K562 (cell line): ENCODE measurements at regions not wholly inside any gene's neighbourhood (a gene's known extent, or its start where the extent isn't known, plus 50 kb on each side); places are given as distances from the start of the nearest gene placed in this dataset.

ENCODE experiments used
- ATAC-seq: fragments of 200-7000 bp; cut with Tn5 transposase; 3 replicates; pipeline ENCODE4 v1.9.1; 2020; ENCODE audit warnings: moderate library complexity
- BruUV-seq: library from RNA; stranded (reverse); fragments of 400-500 nt; replicated peaks from 2 replicates; lab custom pipeline; 2021; lab: Mats Ljungman, UMichigan
- CTCF ChIA-PET: fragments of 300-600 bp; formaldehyde crosslinking; extraction: SDS; loops from one replicate; lab custom pipeline; 2021; ENCODE audit warnings: low intra/inter-chr PET ratio; lab: Yijun Ruan, JAX
- POLR2A ChIA-PET: fragments of 300-600, 350-650 bp; sonication (Branson Sonifier 250); formaldehyde crosslinking; extraction: SDS; loops from one replicate; lab custom pipeline; 2021; ENCODE audit warnings: antibody characterized with exemption, inconsistent platforms; lab: Yijun Ruan, JAX
- DNase-seq, 4 experiments: peaks; one replicate each; pipeline versions ENCODE4 v3.0.0 to v3.0.0-alpha.2; 2011 to 2018; ENCODE audit warnings: low spot score in 3 of 4, mixed read lengths in 3 of 4; ENCODE audit errors: extremely low read depth in 1 of 4
- FAIRE-seq: peaks from 2 replicates; lab custom pipeline; 2011; peaks lifted over from hg19 to GRCh38; lab: Jason Lieb, UNC
- H2AFZ ChIP-seq: 2 replicates; pipeline ENCODE4 v1.6.0; 2011; ENCODE audit warnings: low read depth, low read length, control low read depth, inconsistent platforms
- H3K27ac ChIP-seq: fragments of 200-600 bp; 3 replicates; pipeline ENCODE4 v1.8.0; 2011; ENCODE audit warnings: low read depth, mild to moderate bottlenecking, control low read depth, inconsistent platforms, low read length, moderate library complexity, mixed read lengths; ENCODE audit errors: extremely low read depth
- H3K27me3 ChIP-seq, 2 experiments: fragments of 300-600 bp in 1 of 2; 2 replicates in 1 of 2; 3 replicates in 1 of 2; pipeline versions ENCODE4 v1.6.0 to v1.8.0; 2011; ENCODE audit warnings: inconsistent platforms in 2 of 2, low read length in 2 of 2, mild to moderate bottlenecking in 1 of 2, mixed read lengths in 1 of 2, moderate library complexity in 1 of 2; ENCODE audit not compliant: control insufficient read depth in 2 of 2, insufficient read depth in 2 of 2
- H3K36me3 ChIP-seq: fragments of 300-600 bp; 3 replicates; pipeline ENCODE4 v1.8.0; 2011; ENCODE audit warnings: mild to moderate bottlenecking, low read length, inconsistent platforms; ENCODE audit not compliant: control insufficient read depth, insufficient read depth
- H3K4me1 ChIP-seq, 2 experiments: fragments of 200-600 bp in 1 of 2; replicated peaks in 1 of 2; 2 replicates in 1 of 2; 3 replicates in 1 of 2; pipeline versions ENCODE4 v1.5.1 to v1.8.0; 2011; ENCODE audit warnings: inconsistent platforms in 2 of 2, low read length in 2 of 2, mild to moderate bottlenecking in 1 of 2, mixed read lengths in 1 of 2, moderate library complexity in 1 of 2; ENCODE audit not compliant: control insufficient read depth in 2 of 2, insufficient read depth in 2 of 2
- H3K4me2 ChIP-seq: 2 replicates; pipeline ENCODE4 v1.6.1; 2011; ENCODE audit warnings: low read length, control low read depth, inconsistent platforms, mixed read lengths; ENCODE audit not compliant: insufficient read depth
- H3K4me3 ChIP-seq: fragments of 200-600 bp; sonication (generic), shearing (Covaris generic); 2 replicates; pipeline ENCODE4 v1.5.1; 2016; ENCODE audit warnings: control low read depth, inconsistent platforms
- H3K79me2 ChIP-seq: fragments of 200-600 bp; 3 replicates; pipeline ENCODE4 v1.8.0; 2011; ENCODE audit warnings: low read length, inconsistent platforms; ENCODE audit not compliant: control insufficient read depth, insufficient read depth
- H3K9ac ChIP-seq, 2 experiments: 2 replicates each; pipeline versions ENCODE4 v1.6.0 to v1.6.1; 2011; ENCODE audit warnings: low read depth in 2 of 2, low read length in 2 of 2, control low read depth in 1 of 2, inconsistent platforms in 1 of 2, mild to moderate bottlenecking in 1 of 2, mixed read lengths in 1 of 2; ENCODE audit not compliant: insufficient read depth in 1 of 2
- H3K9me1 ChIP-seq: one replicate; pipeline ENCODE4 v1.6.0; 2011; ENCODE audit warnings: inconsistent platforms, mild to moderate bottlenecking, low read length, moderate library complexity; ENCODE audit not compliant: control insufficient read depth, insufficient read depth
- H3K9me3 ChIP-seq: replicated peaks from 2 replicates; pipeline ENCODE4 v1.5.1; 2011; ENCODE audit warnings: low read depth, low read length, inconsistent platforms; ENCODE audit not compliant: control insufficient read depth, insufficient read depth
- H4K20me1 ChIP-seq: replicated peaks from 2 replicates; pipeline ENCODE4 v1.6.1; 2011; ENCODE audit warnings: low read length, inconsistent platforms, mixed read lengths; ENCODE audit not compliant: control insufficient read depth, insufficient read depth
- CEBPB ChIP-seq: fragments of 450-650 bp; IDR thresholded peaks from 2 replicates; pipeline ENCODE4 v1.6.1; 2016; ENCODE audit warnings: missing genetic modification characterization, missing compliant biosample characterization
- MAZ ChIP-seq, 2 experiments: fragments of 450-650 bp in 1 of 2; sonication (generic) in 1 of 2; formaldehyde crosslinking; IDR thresholded peaks in 1 of 2; conservative IDR thresholded peaks in 1 of 2; 2 replicates each; pipeline versions ENCODE4 v1.4.0 to v1.5.0; 2020; ENCODE audit warnings: mild to moderate bottlenecking in 1 of 2, missing genetic modification reagents in 1 of 2
- PHF21A ChIP-seq: fragments of 450-650 bp; IDR thresholded peaks from 2 replicates; pipeline ENCODE4 v1.6.1; 2017; ENCODE audit warnings: low read depth, borderline replicate concordance
- SMAD2 ChIP-seq: fragments of 150-350 bp; IDR thresholded peaks from 2 replicates; pipeline ENCODE4 v1.6.1; 2014; ENCODE audit warnings: low read depth, mild to moderate bottlenecking, low read length
- TAF1 ChIP-seq: IDR thresholded peaks from 2 replicates; pipeline ENCODE4 v1.6.1; 2011; ENCODE audit warnings: mild to moderate bottlenecking, low read length, moderate library complexity; ENCODE audit not compliant: insufficient read depth, control insufficient read depth, severe bottlenecking; ENCODE audit errors: extremely low read depth
- ZNF224 ChIP-seq: sonication (generic); formaldehyde crosslinking; IDR thresholded peaks from 2 replicates; pipeline ENCODE4 v1.8.0; 2022; ENCODE audit warnings: mild to moderate bottlenecking, missing genetic modification reagents
- ZNF232 ChIP-seq: sonication (generic); formaldehyde crosslinking; IDR thresholded peaks from 2 replicates; pipeline ENCODE4 v1.8.0; 2022; ENCODE audit warnings: mild to moderate bottlenecking, missing genetic modification reagents
- ZNF280B ChIP-seq: fragments of 250-450 bp; sonication (Bioruptor Pico); IDR thresholded peaks from 2 replicates; pipeline ENCODE4 v1.5.1; 2021; ENCODE audit warnings: mild to moderate bottlenecking
- ZNF76 ChIP-seq: fragments of 250-450 bp; sonication (Bioruptor Pico); IDR thresholded peaks from 2 replicates; pipeline ENCODE4 v1.4.0; 2020; ENCODE audit warnings: mild to moderate bottlenecking, moderate library complexity, borderline replicate concordance
- WGBS: fragments of 100-300 bp; shearing (Covaris generic); methylation state at CpG from one replicate; pipeline ENCODE4 v1.1.6; 2016; ENCODE audit warnings: low coverage, mixed read lengths; ENCODE audit not compliant: insufficient coverage; ENCODE audit errors: missing lambda C conversion rate; 5-methylcytosine and 5-hydroxymethylcytosine counted together
- in situ Hi-C: fragments of 300-500 bp; cut with MboI; formaldehyde crosslinking; loops from 4 replicates; pipeline ENCODE4 v1.15.0; 2018; ENCODE audit warnings: inconsistent platforms, mixed read lengths
- intact Hi-C: fragments of 100-400 bp; cut with micrococcal nuclease; formaldehyde crosslinking; loops from 2 replicates; pipeline ENCODE4 v1.14.2; 2022
- TF ChIP-seq, protein P1 (sequence below): fragments of 450-650 bp; formaldehyde crosslinking; IDR thresholded peaks from 2 replicates; pipeline ENCODE4 v1.4.0; 2020; ENCODE audit warnings: mild to moderate bottlenecking

- in situ Hi-C loops: no loop called here
- no peak overlapping the region for H3K9ac ChIP-seq
- H3K4me1 ChIP-seq: peaks cover 13 to 19% of the 10 kb centered on the region in 2 experiments; a peak in 4 of 5 replicates
- FAIRE-seq: no peak
- H3K4me3 ChIP-seq: no peak overlapping the region
- H4K20me1 ChIP-seq: no peaks in the 10 kb centered on the region
- ChIA-PET CTCF (no interaction called here), POLR2A (interaction anchor here (1.0 kb wide), 1 partner anchor 86 kb away, joined by 3 read pairs; no protein-coding TSS in a partner anchor)
- peak overlapping the region; percentile 30; the same call in 1 of the 2 replicates for H3K4me2 ChIP-seq
- WGBS: 63% methylated on average over 6 of the region's 7 CpGs
- no peak for ATAC-seq
- no peaks in the 10 kb centered on the region for H3K9me1 ChIP-seq
- peak overlapping the region; percentile 71 for H2AFZ ChIP-seq
- no peak overlapping the region for H3K27ac ChIP-seq
- BruUV-seq: no TSS peak
- H3K27me3 ChIP-seq: no peaks in the 10 kb centered on the region
- intact Hi-C loops: loop anchor here (5.0 kb wide), 1 partner anchor 45 kb away; no protein-coding TSS in a partner anchor
- H3K79me2 ChIP-seq: no peaks in the 10 kb centered on the region
- TF ChIP-seq CEBPB (tag) (0 out of 2 replicates have a peak, but pooled peaks have one; percentile 7), ZNF224 (no peak)
- DNase-seq: no peak
- no peaks in the 10 kb centered on the region for H3K9me3 ChIP-seq
- H3K36me3 ChIP-seq: no peaks in the 10 kb centered on the region
These were observed 93.2 kb downstream of the SOCS6 start for GRCh38 chr18:70382017-70382416.

GRCh38 chr18:70380915-70381896 is 92.4 kb downstream of the SOCS6 start:
- Histone ChIP-seq H3K4me2 (peak overlapping the region; percentile 0; the same call in 1 of the 2 replicates), H3K9ac (no peak overlapping the region), H3K27ac (no peak overlapping the region), H3K27me3 (no peaks in the 10 kb centered on the region), H3K9me3 (no peaks in the 10 kb centered on the region), H4K20me1 (no peaks in the 10 kb centered on the region), H3K36me3 (no peaks in the 10 kb centered on the region), H3K4me3 (no peak overlapping the region), H3K4me1 (peaks cover 13 to 19% of the 10 kb centered on the region in 2 experiments; a peak in 4 of 5 replicates), H3K79me2 (no peaks in the 10 kb centered on the region), H2AFZ (peak overlapping the region; percentile 71), H3K9me1 (no peaks in the 10 kb centered on the region)
- peak; percentile 79 for FAIRE-seq
- 47% methylated on average over 15 of the region's 23 CpGs for WGBS
- ChIA-PET POLR2A (no interaction called here), CTCF (no interaction called here)
- in situ Hi-C loops (no loop called here), intact Hi-C loops (loop anchor here (5.0 kb wide), 1 partner anchor 46 kb away; no protein-coding TSS in a partner anchor)
- DNase-seq: peak; percentile 60 to 82 (median 66)
- ATAC-seq: peak; percentile 89
- BruUV-seq: no TSS peak
- TF ChIP-seq MAZ (CRISPR knock-in tag; conservative IDR thresholded peaks at IDR 0.05 in 1 of 2, IDR thresholded peaks at IDR 0.05 in 1 of 2) (no peak), SMAD2 (no peak), PHF21A (no peak), ZNF76 (CRISPR knock-in tag) (no peak), ZNF232 (CRISPR knock-in tag) (no peak), TAF1 (no peak), ZNF280B (CRISPR knock-in tag) (no peak)
- TF ChIP-seq, protein P1, sequence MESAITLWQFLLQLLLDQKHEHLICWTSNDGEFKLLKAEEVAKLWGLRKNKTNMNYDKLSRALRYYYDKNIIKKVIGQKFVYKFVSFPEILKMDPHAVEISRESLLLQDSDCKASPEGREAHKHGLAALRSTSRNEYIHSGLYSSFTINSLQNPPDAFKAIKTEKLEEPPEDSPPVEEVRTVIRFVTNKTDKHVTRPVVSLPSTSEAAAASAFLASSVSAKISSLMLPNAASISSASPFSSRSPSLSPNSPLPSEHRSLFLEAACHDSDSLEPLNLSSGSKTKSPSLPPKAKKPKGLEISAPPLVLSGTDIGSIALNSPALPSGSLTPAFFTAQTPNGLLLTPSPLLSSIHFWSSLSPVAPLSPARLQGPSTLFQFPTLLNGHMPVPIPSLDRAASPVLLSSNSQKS (CRISPR knock-in tag): no peak
